ENCODE measurements at regions not wholly inside any gene's neighbourhood (a gene's known extent, or its start where the extent isn't known, plus 50 kb on each side); places are given as distances from the start of the nearest gene placed in this dataset.

GRCh38 chr11:105219670-105220069, 80.1 kb upstream of the CARD18 start:
- Histone ChIP-seq H3K36me3 (replicated peaks in 1 of 2) (no peaks in the 10 kb centered on the region), H3K27me3 (no peaks in the 10 kb centered on the region), H3K9me3 (replicated peaks in 1 of 3) (no peaks in the 10 kb centered on the region), H3K27ac (no peak overlapping the region), H3K4me3 (no peak overlapping the region), H3K4me1 (replicated peaks in 1 of 2) (no peaks in the 10 kb centered on the region)
- intact Hi-C loops (cut with DNase I), result no loop called here
- 88 to 92% (median 90%) methylated on average over 7 of the region's 7 CpGs for WGBS, 4 donors
- DNase-seq, result no peak
- TF ChIP-seq POLR2A (IDR thresholded peaks at IDR 0.05) (no peak), CTCF (IDR thresholded peaks at IDR 0.05) (no peak)

- H3K36me3 ChIP-seq (replicated peaks in 1 of 2), result no peaks in the 10 kb centered on the region
- H3K27ac ChIP-seq, result no peak overlapping the region
- TF ChIP-seq CTCF (IDR thresholded peaks at IDR 0.05), result no peak
- TF ChIP-seq POLR2A (IDR thresholded peaks at IDR 0.05), result no peak
- H3K27me3 ChIP-seq, result no peaks in the 10 kb centered on the region
- DNase-seq, result no peak
- WGBS, 4 donors, result 84 to 92% (median 91%) methylated on average over 10 of the region's 10 CpGs
- no peaks in the 10 kb centered on the region for H3K4me1 ChIP-seq (replicated peaks in 1 of 2)
- no peak overlapping the region for H3K4me3 ChIP-seq
- intact Hi-C loops (cut with DNase I), result no loop called here
- H3K9me3 ChIP-seq (replicated peaks in 1 of 3), result no peaks in the 10 kb centered on the region
These were observed 79.7 kb upstream of the CARD18 start for GRCh38 chr11:105219269-105219668.

- Histone ChIP-seq H3K36me3 (replicated peaks in 1 of 2) (no peaks in the 10 kb centered on the region), H3K9me3 (replicated peaks in 1 of 3) (no peaks in the 10 kb centered on the region), H3K4me1 (replicated peaks in 1 of 2) (no peaks in the 10 kb centered on the region), H3K27ac (no peak overlapping the region), H3K27me3 (no peaks in the 10 kb centered on the region), H3K4me3 (no peak overlapping the region)
- no peak for DNase-seq
- TF ChIP-seq CTCF (IDR thresholded peaks at IDR 0.05) (no peak), POLR2A (IDR thresholded peaks at IDR 0.05) (no peak)
- intact Hi-C loops (cut with DNase I), result no loop called here
- 92 to 95% (median 94%) methylated on average over 1 of the region's 1 CpG for WGBS, 4 donors
These were observed 76.0 kb upstream of the CARD18 start for GRCh38 chr11:105215528-105215927.

- intact Hi-C loops (cut with DNase I), result no loop called here
- Histone ChIP-seq H3K9me3 (replicated peaks in 1 of 3) (no peaks in the 10 kb centered on the region), H3K27ac (no peak overlapping the region), H3K4me1 (replicated peaks in 1 of 2) (no peaks in the 10 kb centered on the region), H3K27me3 (no peaks in the 10 kb centered on the region), H3K4me3 (no peak overlapping the region), H3K36me3 (replicated peaks in 1 of 2) (no peaks in the 10 kb centered on the region)
- 66 to 74% (median 67%) methylated on average over 5 of the region's 5 CpGs for WGBS, 4 donors
- TF ChIP-seq CTCF (IDR thresholded peaks at IDR 0.05) (no peak), POLR2A (IDR thresholded peaks at IDR 0.05) (no peak)
- no peak for DNase-seq
These were observed 72.4 kb upstream of the CARD18 start for GRCh38 chr11:105211806-105212554.
